SK-N-SH treated with all-trans-retinoic acid at 6 μM for 48 hours (cell line): ENCODE measurements at regions not wholly inside any gene's neighbourhood (a gene's known extent, or its start where the extent isn't known, plus 50 kb on each side); places are given as distances from the start of the nearest gene placed in this dataset.

ENCODE experiments used
- ATAC-seq: fragments of 200-7000 bp; cut with Tn5 transposase; 3 replicates; pipeline ENCODE4 v1.9.1; 2020; ENCODE audit warnings: mild to moderate bottlenecking, moderate library complexity
- ARNTL ChIP-seq: fragments of 450-650 bp; formaldehyde crosslinking; IDR thresholded peaks from 2 replicates; pipeline ENCODE4 v1.5.0; 2020; ENCODE audit warnings: low read depth, mild to moderate bottlenecking, moderate library complexity, borderline replicate concordance
- BACH2 ChIP-seq: fragments of 250-450 bp; sonication (Bioruptor Pico); IDR thresholded peaks from 2 replicates; pipeline ENCODE4 v1.9.0; 2021; ENCODE audit warnings: mild to moderate bottlenecking, borderline replicate concordance
- CSDC2 ChIP-seq: fragments of 250-450 bp; sonication (Bioruptor Pico); IDR thresholded peaks from 2 replicates; pipeline ENCODE4 v1.5.0; 2020; ENCODE audit warnings: mild to moderate bottlenecking, moderate library complexity
- CSRNP3 ChIP-seq: fragments of 250-450 bp; sonication (Bioruptor Pico); IDR thresholded peaks from 2 replicates; pipeline ENCODE4 v1.5.1; 2021; ENCODE audit warnings: mild to moderate bottlenecking, moderate library complexity
- ESRRG ChIP-seq: fragments of 250-450 bp; sonication (Bioruptor Pico); IDR thresholded peaks from 2 replicates; pipeline ENCODE4 v1.6.1; 2021; ENCODE audit warnings: mild to moderate bottlenecking
- GLIS3 ChIP-seq: fragments of 250-450 bp; sonication (Bioruptor Pico); IDR thresholded peaks from 2 replicates; pipeline ENCODE4 v1.5.0; 2020; ENCODE audit warnings: mild to moderate bottlenecking, moderate library complexity
- ISL1 ChIP-seq: fragments of 250-450 bp; sonication (Bioruptor Pico); IDR thresholded peaks from 2 replicates; pipeline ENCODE4 v2.1.2; 2022; ENCODE audit warnings: mild to moderate bottlenecking, moderate library complexity
- OSR1 ChIP-seq: fragments of 250-450 bp; sonication (Bioruptor Pico); IDR thresholded peaks from 2 replicates; pipeline ENCODE4 v1.8.0; 2022; ENCODE audit warnings: moderate library complexity, mild to moderate bottlenecking, inconsistent platforms
- POU6F1 ChIP-seq: fragments of 250-450 bp; sonication (Bioruptor Pico); IDR thresholded peaks from 2 replicates; pipeline ENCODE4 v1.8.0; 2021; ENCODE audit warnings: low read depth, mild to moderate bottlenecking, moderate library complexity, borderline replicate concordance
- PPARA ChIP-seq: fragments of 250-450 bp; sonication (Bioruptor Pico); IDR thresholded peaks from 2 replicates; pipeline ENCODE4 v1.5.0; 2020; ENCODE audit warnings: mild to moderate bottlenecking, borderline replicate concordance
- RARB ChIP-seq: fragments of 250-450 bp; sonication (Bioruptor Pico); IDR thresholded peaks from 2 replicates; pipeline ENCODE4 v1.8.0; 2021; ENCODE audit warnings: mild to moderate bottlenecking, moderate library complexity
- SNAI2 ChIP-seq: fragments of 250-450 bp; sonication (Bioruptor Pico); IDR thresholded peaks from 2 replicates; pipeline ENCODE4 v1.5.0; 2020; ENCODE audit warnings: mild to moderate bottlenecking, moderate library complexity
- TCF4 ChIP-seq: fragments of 250-450 bp; sonication (Bioruptor Pico); IDR thresholded peaks from 2 replicates; pipeline ENCODE4 v1.8.0; 2021; ENCODE audit warnings: mild to moderate bottlenecking, moderate library complexity, borderline replicate concordance
- ZC3H10 ChIP-seq: fragments of 250-450 bp; sonication (Bioruptor Pico); IDR thresholded peaks from 2 replicates; pipeline ENCODE4 v1.5.1; 2021; ENCODE audit warnings: mild to moderate bottlenecking, moderate library complexity
- ZFP3 ChIP-seq: fragments of 250-450 bp; sonication (Bioruptor Pico); IDR thresholded peaks from 2 replicates; pipeline ENCODE4 v1.5.0; 2020; ENCODE audit warnings: mild to moderate bottlenecking, moderate library complexity
- ZFP30 ChIP-seq: fragments of 450-650 bp; formaldehyde crosslinking; IDR thresholded peaks from 2 replicates; pipeline ENCODE4 v1.5.0; 2022; ENCODE audit warnings: mild to moderate bottlenecking, moderate library complexity
- ZNF70 ChIP-seq: fragments of 450-650 bp; formaldehyde crosslinking; IDR thresholded peaks from 2 replicates; pipeline ENCODE4 v1.5.0; 2020; ENCODE audit warnings: mild to moderate bottlenecking, moderate library complexity
- ZNF8 ChIP-seq: fragments of 450-650 bp; formaldehyde crosslinking; IDR thresholded peaks from 2 replicates; pipeline ENCODE4 v1.5.0; 2020; ENCODE audit warnings: mild to moderate bottlenecking, moderate library complexity
- TF ChIP-seq, protein P1 (sequence below): fragments of 250-450 bp; sonication (Bioruptor Pico); IDR thresholded peaks from 2 replicates; pipeline ENCODE4 v1.5.0; 2020; ENCODE audit warnings: mild to moderate bottlenecking, moderate library complexity
- TF ChIP-seq, protein P2 (sequence below): fragments of 250-450 bp; sonication (Bioruptor Pico); IDR thresholded peaks from 2 replicates; pipeline ENCODE4 v1.8.0; 2020; ENCODE audit warnings: mild to moderate bottlenecking, moderate library complexity, borderline replicate concordance

DNA sequence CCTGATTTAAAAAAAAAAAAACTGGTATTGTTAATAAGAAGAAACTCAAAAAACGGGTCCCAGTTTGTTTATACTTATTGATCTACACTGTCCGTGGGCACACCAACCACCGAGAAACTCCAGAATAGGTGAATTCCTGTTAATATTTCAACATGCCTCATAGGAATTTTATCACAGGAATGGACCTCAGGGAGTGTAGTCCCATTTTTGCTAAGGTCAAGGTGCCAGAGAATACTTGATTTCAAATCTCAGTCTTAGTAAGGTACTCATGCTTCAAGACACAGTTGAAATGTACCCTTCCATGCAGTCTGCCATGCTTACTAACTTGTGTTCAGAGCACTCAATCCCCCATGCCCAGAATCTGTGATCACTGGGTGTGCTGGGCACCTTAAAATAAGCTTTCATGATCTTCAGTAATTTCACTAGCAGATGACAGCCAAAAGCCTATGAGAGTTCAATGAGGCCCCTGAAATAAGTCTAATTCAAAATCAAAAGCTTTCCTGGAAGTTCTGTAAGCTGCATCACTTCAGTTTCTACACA lies 385.7 kb downstream of the TNS3 start:
- no peak for ATAC-seq
- no peak for TF ChIP-seq ESRRG
- TF ChIP-seq CSDC2 (CRISPR knock-in tag): no peak
- TF ChIP-seq ZNF70 (CRISPR knock-in tag): no peak
- no peak for TF ChIP-seq ZFP3
- TF ChIP-seq RARB: no peak
- no peak for TF ChIP-seq ZNF8
- TF ChIP-seq, protein P1, sequence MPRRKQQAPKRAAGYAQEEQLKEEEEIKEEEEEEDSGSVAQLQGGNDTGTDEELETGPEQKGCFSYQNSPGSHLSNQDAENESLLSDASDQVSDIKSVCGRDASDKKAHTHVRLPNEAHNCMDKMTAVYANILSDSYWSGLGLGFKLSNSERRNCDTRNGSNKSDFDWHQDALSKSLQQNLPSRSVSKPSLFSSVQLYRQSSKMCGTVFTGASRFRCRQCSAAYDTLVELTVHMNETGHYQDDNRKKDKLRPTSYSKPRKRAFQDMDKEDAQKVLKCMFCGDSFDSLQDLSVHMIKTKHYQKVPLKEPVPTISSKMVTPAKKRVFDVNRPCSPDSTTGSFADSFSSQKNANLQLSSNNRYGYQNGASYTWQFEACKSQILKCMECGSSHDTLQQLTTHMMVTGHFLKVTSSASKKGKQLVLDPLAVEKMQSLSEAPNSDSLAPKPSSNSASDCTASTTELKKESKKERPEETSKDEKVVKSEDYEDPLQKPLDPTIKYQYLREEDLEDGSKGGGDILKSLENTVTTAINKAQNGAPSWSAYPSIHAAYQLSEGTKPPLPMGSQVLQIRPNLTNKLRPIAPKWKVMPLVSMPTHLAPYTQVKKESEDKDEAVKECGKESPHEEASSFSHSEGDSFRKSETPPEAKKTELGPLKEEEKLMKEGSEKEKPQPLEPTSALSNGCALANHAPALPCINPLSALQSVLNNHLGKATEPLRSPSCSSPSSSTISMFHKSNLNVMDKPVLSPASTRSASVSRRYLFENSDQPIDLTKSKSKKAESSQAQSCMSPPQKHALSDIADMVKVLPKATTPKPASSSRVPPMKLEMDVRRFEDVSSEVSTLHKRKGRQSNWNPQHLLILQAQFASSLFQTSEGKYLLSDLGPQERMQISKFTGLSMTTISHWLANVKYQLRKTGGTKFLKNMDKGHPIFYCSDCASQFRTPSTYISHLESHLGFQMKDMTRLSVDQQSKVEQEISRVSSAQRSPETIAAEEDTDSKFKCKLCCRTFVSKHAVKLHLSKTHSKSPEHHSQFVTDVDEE (CRISPR knock-in tag): no peak
- TF ChIP-seq SNAI2: no peak
- no peak for TF ChIP-seq TCF4 (CRISPR knock-in tag)
- TF ChIP-seq CSRNP3 (CRISPR knock-in tag): no peak
- TF ChIP-seq, protein P2, sequence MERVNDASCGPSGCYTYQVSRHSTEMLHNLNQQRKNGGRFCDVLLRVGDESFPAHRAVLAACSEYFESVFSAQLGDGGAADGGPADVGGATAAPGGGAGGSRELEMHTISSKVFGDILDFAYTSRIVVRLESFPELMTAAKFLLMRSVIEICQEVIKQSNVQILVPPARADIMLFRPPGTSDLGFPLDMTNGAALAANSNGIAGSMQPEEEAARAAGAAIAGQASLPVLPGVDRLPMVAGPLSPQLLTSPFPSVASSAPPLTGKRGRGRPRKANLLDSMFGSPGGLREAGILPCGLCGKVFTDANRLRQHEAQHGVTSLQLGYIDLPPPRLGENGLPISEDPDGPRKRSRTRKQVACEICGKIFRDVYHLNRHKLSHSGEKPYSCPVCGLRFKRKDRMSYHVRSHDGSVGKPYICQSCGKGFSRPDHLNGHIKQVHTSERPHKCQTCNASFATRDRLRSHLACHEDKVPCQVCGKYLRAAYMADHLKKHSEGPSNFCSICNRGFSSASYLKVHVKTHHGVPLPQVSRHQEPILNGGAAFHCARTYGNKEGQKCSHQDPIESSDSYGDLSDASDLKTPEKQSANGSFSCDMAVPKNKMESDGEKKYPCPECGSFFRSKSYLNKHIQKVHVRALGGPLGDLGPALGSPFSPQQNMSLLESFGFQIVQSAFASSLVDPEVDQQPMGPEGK (CRISPR knock-in tag): no peak
- no peak for TF ChIP-seq ZC3H10 (CRISPR knock-in tag)
- no peak for TF ChIP-seq GLIS3
- TF ChIP-seq PPARA (CRISPR knock-in tag): no peak
- TF ChIP-seq ZFP30 (CRISPR knock-in tag): no peak
- TF ChIP-seq BACH2: no peak
- TF ChIP-seq ARNTL (CRISPR knock-in tag): no peak

- ATAC-seq: peak; percentile 77
- TF ChIP-seq, protein P1 (CRISPR knock-in tag): no peak
- no peak for TF ChIP-seq POU6F1 (CRISPR knock-in tag)
- TF ChIP-seq ZFP3: no peak
- TF ChIP-seq OSR1 (CRISPR knock-in tag): no peak
- no peak for TF ChIP-seq SNAI2
- no peak for TF ChIP-seq ISL1 (CRISPR knock-in tag)
- no peak for TF ChIP-seq PPARA (CRISPR knock-in tag)
- TF ChIP-seq ZC3H10 (CRISPR knock-in tag): no peak
- TF ChIP-seq, protein P2 (CRISPR knock-in tag): no peak
- TF ChIP-seq ZFP30 (CRISPR knock-in tag): no peak
- TF ChIP-seq CSDC2 (CRISPR knock-in tag): no peak
- TF ChIP-seq TCF4 (CRISPR knock-in tag): no peak
- no peak for TF ChIP-seq GLIS3
Observed at GRCh38 chr7:47195641-47196040, 386.3 kb downstream of the TNS3 start.
